22Rv1 (cell line): ENCODE measurements at regions not wholly inside any gene's neighbourhood (a gene's known extent, or its start where the extent isn't known, plus 50 kb on each side); places are given as distances from the start of the nearest gene placed in this dataset.

Source experiments
- ZFX ChIP-seq: fragments of 450-650 bp; IDR thresholded peaks from 2 replicates; pipeline ENCODE4 v1.6.1; 2017; ENCODE audit warnings: antibody characterized with exemption, borderline replicate concordance
- TF ChIP-seq, protein P1 (sequence below): fragments of 450-650 bp; IDR thresholded peaks from 2 replicates; pipeline ENCODE4 v1.5.1; 2017; ENCODE audit warnings: mild to moderate bottlenecking

- TF ChIP-seq, protein P1, sequence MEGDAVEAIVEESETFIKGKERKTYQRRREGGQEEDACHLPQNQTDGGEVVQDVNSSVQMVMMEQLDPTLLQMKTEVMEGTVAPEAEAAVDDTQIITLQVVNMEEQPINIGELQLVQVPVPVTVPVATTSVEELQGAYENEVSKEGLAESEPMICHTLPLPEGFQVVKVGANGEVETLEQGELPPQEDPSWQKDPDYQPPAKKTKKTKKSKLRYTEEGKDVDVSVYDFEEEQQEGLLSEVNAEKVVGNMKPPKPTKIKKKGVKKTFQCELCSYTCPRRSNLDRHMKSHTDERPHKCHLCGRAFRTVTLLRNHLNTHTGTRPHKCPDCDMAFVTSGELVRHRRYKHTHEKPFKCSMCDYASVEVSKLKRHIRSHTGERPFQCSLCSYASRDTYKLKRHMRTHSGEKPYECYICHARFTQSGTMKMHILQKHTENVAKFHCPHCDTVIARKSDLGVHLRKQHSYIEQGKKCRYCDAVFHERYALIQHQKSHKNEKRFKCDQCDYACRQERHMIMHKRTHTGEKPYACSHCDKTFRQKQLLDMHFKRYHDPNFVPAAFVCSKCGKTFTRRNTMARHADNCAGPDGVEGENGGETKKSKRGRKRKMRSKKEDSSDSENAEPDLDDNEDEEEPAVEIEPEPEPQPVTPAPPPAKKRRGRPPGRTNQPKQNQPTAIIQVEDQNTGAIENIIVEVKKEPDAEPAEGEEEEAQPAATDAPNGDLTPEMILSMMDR = no peak
- no peak for TF ChIP-seq ZFX
Measured at GRCh38 chr13:58889474-58889873, 1257.9 kb downstream of the PCDH17 start.
